C4-2B (cell line): ENCODE measurements at regions not wholly inside any gene's neighbourhood (a gene's known extent, or its start where the extent isn't known, plus 50 kb on each side); places are given as distances from the start of the nearest gene placed in this dataset.
"Not testable (repeated sequence)": the region's sequence is repeated elsewhere in the genome, so short reads cannot be mapped to it uniquely, and the experiment has no call there.

Experiments used
- H3K27ac ChIP-seq: fragments of 450-650 bp; 2 replicates; pipeline ENCODE4 v1.5.1; 2017
- CTCF ChIP-seq: fragments of 450-650 bp; conservative IDR thresholded peaks from 2 replicates; pipeline ENCODE4 v1.5.1; 2017; ENCODE audit warnings: mild to moderate bottlenecking
- ZFX ChIP-seq: fragments of 450-650 bp; IDR thresholded peaks from 2 replicates; pipeline ENCODE4 v1.6.1; 2017

DNA sequence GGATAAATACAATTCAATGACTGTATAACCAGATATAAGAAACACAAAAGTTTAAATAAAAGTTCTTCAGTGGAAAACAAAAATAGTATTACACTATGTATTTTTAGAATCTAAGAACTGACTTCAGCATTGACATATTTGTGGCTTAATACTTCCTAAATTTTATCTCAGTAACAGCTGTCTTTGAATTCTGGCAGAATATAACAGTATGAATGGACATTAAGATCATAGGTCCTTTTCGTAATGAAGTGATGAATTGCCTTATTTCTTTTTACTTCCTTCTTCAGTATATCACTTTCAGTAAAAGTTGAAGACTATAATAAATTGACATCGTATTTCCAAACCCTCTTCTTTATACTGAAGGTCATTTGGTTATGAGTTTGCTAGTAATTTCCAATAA is 1030.0 kb downstream of the MRPL39 start:
- TF ChIP-seq CTCF (no peak), ZFX (no peak)
- H3K27ac ChIP-seq: no peak overlapping the region

- H3K27ac ChIP-seq: no peak overlapping the region
- TF ChIP-seq CTCF (no peak), ZFX (no peak)
Observed at GRCh38 chr21:24561291-24561690, 1046.0 kb downstream of the MRPL39 start.

GRCh38 chr21:24552491-24552890 is 1054.8 kb downstream of the MRPL39 start:
- TF ChIP-seq CTCF (no peak), ZFX (no peak)
- no peak overlapping the region for H3K27ac ChIP-seq

DNA sequence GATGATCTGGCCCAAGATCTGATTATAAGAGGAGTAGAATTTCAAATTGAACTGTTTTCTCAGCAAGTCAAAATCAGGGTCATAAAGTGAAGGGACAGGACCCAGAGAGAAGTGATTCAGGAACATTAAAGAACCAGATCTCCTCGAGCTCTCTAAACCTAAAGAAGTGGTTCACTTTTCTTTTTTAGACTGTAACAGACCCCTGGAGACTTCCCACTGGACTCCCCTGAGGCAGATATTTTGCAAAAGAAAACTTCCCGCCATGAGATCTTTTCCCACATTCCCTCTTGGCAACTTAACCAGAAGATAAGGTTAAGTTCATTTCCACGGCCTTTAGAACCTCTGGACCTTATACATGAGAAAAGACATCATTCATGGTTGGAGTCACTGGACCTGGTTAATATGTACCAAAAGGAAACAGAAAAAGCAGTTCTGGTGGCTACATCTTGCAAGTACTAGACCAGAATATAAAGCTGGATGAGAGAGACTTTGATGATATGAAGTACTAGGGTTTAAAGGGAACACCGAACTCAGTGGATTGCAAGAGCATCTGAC is 1061.4 kb downstream of the MRPL39 start:
- TF ChIP-seq ZFX (no peak), CTCF (no peak)
- H3K27ac ChIP-seq: no peak overlapping the region

GRCh38 chr21:24514081-24514733 is 1093.1 kb downstream of the MRPL39 start:
- TF ChIP-seq CTCF: peak; percentile 74
- TF ChIP-seq ZFX: no peak
- H3K27ac ChIP-seq: no peak overlapping the region

DNA sequence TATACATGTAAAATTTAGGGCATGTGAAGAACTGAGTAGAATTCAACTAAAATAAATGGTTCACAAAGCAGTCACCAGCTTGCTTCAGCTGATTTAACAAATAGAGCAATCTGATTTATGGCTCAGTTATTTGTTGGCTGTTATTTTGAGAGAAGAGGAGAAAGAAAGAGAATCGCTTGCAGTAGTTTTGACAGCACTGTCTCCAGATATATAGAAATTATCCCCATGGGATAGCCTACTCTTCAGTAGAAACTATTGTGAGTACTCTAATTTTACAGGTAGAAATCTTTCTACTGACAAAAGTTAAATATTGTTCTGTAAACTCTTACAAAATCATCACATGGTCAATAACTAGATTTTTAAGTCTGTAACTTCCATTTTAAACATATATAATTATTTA is 1098.2 kb downstream of the MRPL39 start:
- H3K27ac ChIP-seq: no peak overlapping the region
- no peak for TF ChIP-seq CTCF
- no peak for TF ChIP-seq ZFX

- no peak overlapping the region for H3K27ac ChIP-seq
- TF ChIP-seq ZFX: no peak
- no peak for TF ChIP-seq CTCF
Observed at GRCh38 chr21:24486973-24487372, 1120.3 kb downstream of the MRPL39 start.

DNA sequence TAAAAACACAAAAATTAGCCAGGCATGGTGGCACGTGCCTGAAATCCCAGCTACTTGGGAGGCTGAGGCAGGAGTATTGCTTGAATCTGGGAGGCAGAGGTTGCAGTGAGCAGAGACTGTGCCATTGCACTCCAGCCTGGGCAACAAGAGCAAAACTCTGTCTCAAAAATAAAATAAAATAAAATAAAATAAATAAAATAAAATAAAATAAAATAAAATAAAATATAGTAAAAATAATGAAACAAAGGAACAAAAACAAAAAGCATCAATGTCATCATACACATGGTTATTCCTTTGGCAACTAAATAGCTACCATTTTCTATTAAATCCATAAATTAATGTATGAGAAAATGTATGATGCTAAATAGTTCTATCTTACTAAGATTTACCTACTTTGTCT is 1123.9 kb downstream of the MRPL39 start:
- H3K27ac ChIP-seq: not testable (repeated sequence)
